GM12878 (cell line): ENCODE measurements at regions not wholly inside any gene's neighbourhood (a gene's known extent, or its start where the extent isn't known, plus 50 kb on each side); places are given as distances from the start of the nearest gene placed in this dataset.

Experiments
- ATAC-seq: fragments of 200-7000 bp; cut with Tn5 transposase; 3 replicates; pipeline ENCODE4 v1.9.1; 2020; ENCODE audit warnings: mild to moderate bottlenecking, moderate library complexity
- BruUV-seq: library from RNA; stranded (reverse); fragments of 400-500 nt; replicated peaks from 2 replicates; lab custom pipeline; 2021; lab: Mats Ljungman, UMichigan
- CTCF ChIA-PET: fragments of 300-600 bp; sonication (Branson Sonifier 250); formaldehyde crosslinking; extraction: SDS; loops from one replicate; lab custom pipeline; 2021; ENCODE audit warnings: inconsistent platforms; lab: Yijun Ruan, JAX
- POLR2A ChIA-PET: fragments of 350-600 bp; formaldehyde crosslinking; extraction: SDS; loops from one replicate; lab custom pipeline; 2021; ENCODE audit warnings: inconsistent platforms; lab: Charles Lee
- RAD21 ChIA-PET: fragments of 300-600 bp; sonication (Branson Sonifier 250); formaldehyde crosslinking; loops from one replicate; lab custom pipeline; 2023; ENCODE audit warnings: antibody characterized with exemption; ENCODE audit not compliant: unreplicated experiment; lab: Charles Lee
- SMC1A ChIA-PET: fragments of 300-600 bp; sonication (Branson Sonifier 250); formaldehyde crosslinking; loops from one replicate; lab custom pipeline; 2023; ENCODE audit not compliant: unreplicated experiment, uncharacterized antibody; lab: Charles Lee
- DNase-seq: peaks from one replicate; pipeline ENCODE4 v3.0.0-alpha.2; 2011; ENCODE audit warnings: low read depth, low spot score
- FAIRE-seq: peaks from 3 replicates; lab custom pipeline; 2011; peaks lifted over from hg19 to GRCh38; lab: Jason Lieb, UNC
- H2AFZ ChIP-seq: 2 replicates; pipeline ENCODE4 v1.6.0; 2011; ENCODE audit warnings: low read depth, low read length, control low read depth; ENCODE audit not compliant: control insufficient read depth
- H3K27ac ChIP-seq: 2 replicates; pipeline ENCODE4 v1.5.1; 2011; ENCODE audit warnings: control low read depth; ENCODE audit not compliant: control insufficient read depth, insufficient read depth
- H3K27me3 ChIP-seq, 2 experiments: replicated peaks in 1 of 2; 2 replicates each; pipeline versions ENCODE4 v1.6.0 to v1.6.1; 2011; ENCODE audit warnings: low read length in 1 of 2; ENCODE audit not compliant: control insufficient read depth in 2 of 2, insufficient read depth in 2 of 2
- H3K36me3 ChIP-seq, 2 experiments: 2 replicates each; pipeline ENCODE4 v1.5.1; 2011; ENCODE audit warnings: low read length in 1 of 2; ENCODE audit not compliant: control insufficient read depth in 2 of 2, insufficient read depth in 2 of 2
- H3K4me1 ChIP-seq: 2 replicates; pipeline ENCODE4 v1.6.1; 2011; ENCODE audit warnings: mild to moderate bottlenecking, low read length, moderate library complexity, mixed read lengths; ENCODE audit not compliant: control insufficient read depth, insufficient read depth
- H3K4me2 ChIP-seq: 2 replicates; pipeline ENCODE4 v1.6.0; 2011; ENCODE audit warnings: control low read depth; ENCODE audit not compliant: control insufficient read depth, insufficient read depth
- H3K4me3 ChIP-seq: fragments of 200-600 bp; sonication (generic); 2 replicates; pipeline ENCODE4 v1.5.1; 2016
- H3K79me2 ChIP-seq: 2 replicates; pipeline ENCODE4 v1.6.0; 2011; ENCODE audit warnings: low read length; ENCODE audit not compliant: control insufficient read depth, insufficient read depth
- H3K9ac ChIP-seq: 2 replicates; pipeline ENCODE4 v1.8.0; 2011; ENCODE audit warnings: low read length, control low read depth, mixed read lengths; ENCODE audit not compliant: control insufficient read depth, insufficient read depth
- H3K9me3 ChIP-seq: replicated peaks from 3 replicates; pipeline ENCODE4 v1.5.1; 2011; ENCODE audit warnings: mild to moderate bottlenecking, low read length; ENCODE audit not compliant: control insufficient read depth, insufficient read depth
- H4K20me1 ChIP-seq: 2 replicates; pipeline ENCODE4 v1.6.0; 2011; ENCODE audit not compliant: control insufficient read depth, insufficient read depth
- HCFC1 ChIP-seq: fragments of 150-350 bp; IDR thresholded peaks from 2 replicates; pipeline ENCODE4 v1.6.1; 2014; ENCODE audit warnings: low read length
- NBN ChIP-seq: fragments of 450-650 bp; IDR thresholded peaks from 2 replicates; pipeline ENCODE4 v1.6.1; 2016
- SIN3A ChIP-seq: IDR thresholded peaks from 2 replicates; pipeline ENCODE4 v1.6.1; 2012; ENCODE audit warnings: low read depth, low read length, improper control_type of control experiment
- SUZ12 ChIP-seq: fragments of 200-600 bp; sonication (generic); IDR thresholded peaks from one replicate; pipeline ENCODE4 v1.6.1; 2018; ENCODE audit warnings: antibody characterized with exemption, mild to moderate bottlenecking; ENCODE audit not compliant: unreplicated experiment
- YY1 ChIP-seq: IDR thresholded peaks from 2 replicates; pipeline ENCODE4 v1.6.1; 2011; ENCODE audit warnings: low read depth, mild to moderate bottlenecking, low read length
- WGBS: methylation state at CpG from one replicate; pipeline ENCODE4 v1.1.6; 2016; ENCODE audit warnings: low lambda C conversion rate; ENCODE audit not compliant: insufficient replicate concordance, insufficient coverage; ENCODE audit errors: missing lambda C conversion rate; 5-methylcytosine and 5-hydroxymethylcytosine counted together
- in situ Hi-C: fragments of 300-500 bp; cut with MboI; formaldehyde crosslinking; loops from 9 replicates; pipeline ENCODE4 v1.14.3; 2018; ENCODE audit warnings: mixed read lengths
- intact Hi-C: fragments of 100-400 bp; cut with micrococcal nuclease; formaldehyde crosslinking; loops from one replicate; pipeline ENCODE4 v1.14.2; 2022; ENCODE audit not compliant: unreplicated experiment
- TF ChIP-seq, protein P1 (sequence below): fragments of 450-650 bp; IDR thresholded peaks from 2 replicates; pipeline ENCODE4 v1.6.1; 2017; ENCODE audit warnings: mild to moderate bottlenecking, moderate library complexity
- TF ChIP-seq, protein P2 (sequence below): fragments of 450-650 bp; IDR thresholded peaks from 2 replicates; pipeline ENCODE4 v1.6.1; 2017; ENCODE audit warnings: low read depth, mild to moderate bottlenecking, moderate library complexity
- TF ChIP-seq, protein P3 (sequence below): fragments of 450-650 bp; formaldehyde crosslinking; IDR thresholded peaks from 2 replicates; pipeline ENCODE4 v1.4.0; 2022; ENCODE audit warnings: mild to moderate bottlenecking, moderate library complexity

DNA sequence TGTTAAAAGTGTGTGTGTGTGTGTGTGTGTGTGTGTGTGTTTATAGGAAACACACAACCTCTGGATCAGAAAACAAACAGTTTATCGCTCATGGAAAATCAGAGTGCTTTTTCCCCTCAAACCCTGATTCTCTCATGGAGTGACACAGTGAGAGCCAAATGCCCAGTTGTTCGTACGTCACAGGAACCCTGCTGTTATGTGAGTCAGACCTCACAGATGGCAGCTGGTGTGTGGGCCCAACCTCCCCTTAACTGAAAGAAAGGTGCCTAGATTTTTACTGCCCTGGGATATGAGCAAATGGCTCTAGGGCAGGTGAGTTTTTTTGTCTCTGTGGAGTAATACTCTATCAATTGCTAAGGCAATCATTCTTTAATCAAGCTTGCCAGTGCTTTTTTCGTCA lies 1788.1 kb downstream of the BRINP3 start (continued):
- TF ChIP-seq, protein P1, sequence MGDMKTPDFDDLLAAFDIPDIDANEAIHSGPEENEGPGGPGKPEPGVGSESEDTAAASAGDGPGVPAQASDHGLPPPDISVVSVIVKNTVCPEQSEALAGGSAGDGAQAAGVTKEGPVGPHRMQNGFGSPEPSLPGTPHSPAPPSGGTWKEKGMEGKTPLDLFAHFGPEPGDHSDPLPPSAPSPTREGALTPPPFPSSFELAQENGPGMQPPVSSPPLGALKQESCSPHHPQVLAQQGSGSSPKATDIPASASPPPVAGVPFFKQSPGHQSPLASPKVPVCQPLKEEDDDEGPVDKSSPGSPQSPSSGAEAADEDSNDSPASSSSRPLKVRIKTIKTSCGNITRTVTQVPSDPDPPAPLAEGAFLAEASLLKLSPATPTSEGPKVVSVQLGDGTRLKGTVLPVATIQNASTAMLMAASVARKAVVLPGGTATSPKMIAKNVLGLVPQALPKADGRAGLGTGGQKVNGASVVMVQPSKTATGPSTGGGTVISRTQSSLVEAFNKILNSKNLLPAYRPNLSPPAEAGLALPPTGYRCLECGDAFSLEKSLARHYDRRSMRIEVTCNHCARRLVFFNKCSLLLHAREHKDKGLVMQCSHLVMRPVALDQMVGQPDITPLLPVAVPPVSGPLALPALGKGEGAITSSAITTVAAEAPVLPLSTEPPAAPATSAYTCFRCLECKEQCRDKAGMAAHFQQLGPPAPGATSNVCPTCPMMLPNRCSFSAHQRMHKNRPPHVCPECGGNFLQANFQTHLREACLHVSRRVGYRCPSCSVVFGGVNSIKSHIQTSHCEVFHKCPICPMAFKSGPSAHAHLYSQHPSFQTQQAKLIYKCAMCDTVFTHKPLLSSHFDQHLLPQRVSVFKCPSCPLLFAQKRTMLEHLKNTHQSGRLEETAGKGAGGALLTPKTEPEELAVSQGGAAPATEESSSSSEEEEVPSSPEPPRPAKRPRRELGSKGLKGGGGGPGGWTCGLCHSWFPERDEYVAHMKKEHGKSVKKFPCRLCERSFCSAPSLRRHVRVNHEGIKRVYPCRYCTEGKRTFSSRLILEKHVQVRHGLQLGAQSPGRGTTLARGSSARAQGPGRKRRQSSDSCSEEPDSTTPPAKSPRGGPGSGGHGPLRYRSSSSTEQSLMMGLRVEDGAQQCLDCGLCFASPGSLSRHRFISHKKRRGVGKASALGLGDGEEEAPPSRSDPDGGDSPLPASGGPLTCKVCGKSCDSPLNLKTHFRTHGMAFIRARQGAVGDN = no peak

DNA sequence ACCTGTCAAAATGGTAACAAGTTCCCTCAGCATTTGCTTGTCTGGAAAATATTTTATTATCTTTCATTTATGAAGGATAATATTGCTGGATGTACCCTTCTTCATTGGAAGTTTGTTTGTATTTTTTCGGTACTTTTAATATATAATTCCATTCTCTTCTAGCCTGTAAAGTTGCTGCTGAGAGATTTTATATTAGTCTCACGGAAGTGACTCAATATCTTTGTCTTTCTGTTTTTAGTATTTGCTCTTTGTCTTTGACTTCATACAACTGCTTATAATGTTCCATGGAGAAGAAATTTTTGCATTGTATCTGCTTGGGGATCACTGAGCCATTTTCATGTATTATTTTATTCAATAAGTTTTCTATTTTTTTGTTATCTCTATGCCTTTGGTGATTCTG lies 1777.5 kb downstream of the BRINP3 start:
- no TSS peak for BruUV-seq
- Histone ChIP-seq H3K9me3 (no peaks in the 10 kb centered on the region), H3K4me3 (no peak overlapping the region), H3K4me1 (no peaks in the 10 kb centered on the region), H3K4me2 (no peak overlapping the region), H4K20me1 (no peaks in the 10 kb centered on the region), H3K27ac (no peak overlapping the region), H3K27me3 (no peaks in the 10 kb centered on the region), H3K36me3 (no peaks in the 10 kb centered on the region), H3K79me2 (no peaks in the 10 kb centered on the region), H2AFZ (no peak overlapping the region), H3K9ac (no peak overlapping the region)
- in situ Hi-C loops = no loop called here
- CTCF ChIA-PET = no interaction called here
- ATAC-seq = no peak
- POLR2A ChIA-PET = no interaction called here
- RAD21 ChIA-PET = no interaction called here
- DNase-seq = no peak
- 25% methylated on average over 2 of the region's 2 CpGs for WGBS
- SMC1A ChIA-PET = no interaction called here
- FAIRE-seq = no peak
- TF ChIP-seq, protein P2, sequence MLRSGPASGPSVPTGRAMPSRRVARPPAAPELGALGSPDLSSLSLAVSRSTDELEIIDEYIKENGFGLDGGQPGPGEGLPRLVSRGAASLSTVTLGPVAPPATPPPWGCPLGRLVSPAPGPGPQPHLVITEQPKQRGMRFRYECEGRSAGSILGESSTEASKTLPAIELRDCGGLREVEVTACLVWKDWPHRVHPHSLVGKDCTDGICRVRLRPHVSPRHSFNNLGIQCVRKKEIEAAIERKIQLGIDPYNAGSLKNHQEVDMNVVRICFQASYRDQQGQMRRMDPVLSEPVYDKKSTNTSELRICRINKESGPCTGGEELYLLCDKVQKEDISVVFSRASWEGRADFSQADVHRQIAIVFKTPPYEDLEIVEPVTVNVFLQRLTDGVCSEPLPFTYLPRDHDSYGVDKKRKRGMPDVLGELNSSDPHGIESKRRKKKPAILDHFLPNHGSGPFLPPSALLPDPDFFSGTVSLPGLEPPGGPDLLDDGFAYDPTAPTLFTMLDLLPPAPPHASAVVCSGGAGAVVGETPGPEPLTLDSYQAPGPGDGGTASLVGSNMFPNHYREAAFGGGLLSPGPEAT = no peak
- TF ChIP-seq, protein P3, sequence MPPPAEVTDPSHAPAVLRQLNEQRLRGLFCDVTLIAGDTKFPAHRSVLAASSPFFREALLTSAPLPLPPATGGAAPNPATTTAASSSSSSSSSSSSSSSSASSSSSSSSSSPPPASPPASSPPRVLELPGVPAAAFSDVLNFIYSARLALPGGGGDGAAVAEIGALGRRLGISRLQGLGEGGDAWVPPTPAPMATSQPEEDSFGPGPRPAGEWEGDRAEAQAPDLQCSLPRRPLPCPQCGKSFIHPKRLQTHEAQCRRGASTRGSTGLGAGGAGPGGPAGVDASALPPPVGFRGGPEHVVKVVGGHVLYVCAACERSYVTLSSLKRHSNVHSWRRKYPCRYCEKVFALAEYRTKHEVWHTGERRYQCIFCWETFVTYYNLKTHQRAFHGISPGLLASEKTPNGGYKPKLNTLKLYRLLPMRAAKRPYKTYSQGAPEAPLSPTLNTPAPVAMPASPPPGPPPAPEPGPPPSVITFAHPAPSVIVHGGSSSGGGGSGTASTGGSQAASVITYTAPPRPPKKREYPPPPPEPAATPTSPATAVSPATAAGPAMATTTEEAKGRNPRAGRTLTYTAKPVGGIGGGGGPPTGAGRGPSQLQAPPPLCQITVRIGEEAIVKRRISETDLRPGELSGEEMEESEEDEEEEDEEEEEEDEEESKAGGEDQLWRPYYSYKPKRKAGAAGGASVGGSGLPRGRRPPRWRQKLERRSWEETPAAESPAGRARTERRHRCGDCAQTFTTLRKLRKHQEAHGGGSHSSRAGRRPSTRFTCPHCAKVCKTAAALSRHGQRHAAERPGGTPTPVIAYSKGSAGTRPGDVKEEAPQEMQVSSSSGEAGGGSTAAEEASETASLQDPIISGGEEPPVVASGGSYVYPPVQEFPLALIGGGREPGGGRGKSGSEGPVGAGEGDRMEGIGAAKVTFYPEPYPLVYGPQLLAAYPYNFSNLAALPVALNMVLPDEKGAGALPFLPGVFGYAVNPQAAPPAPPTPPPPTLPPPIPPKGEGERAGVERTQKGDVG (CRISPR knock-in tag) = no peak
- TF ChIP-seq SIN3A (no peak), NBN (no peak), YY1 (no peak), SUZ12 (no peak), HCFC1 (no peak)
- intact Hi-C loops = no loop called here
